Adrenal gland (tissue), 9 donors: ENCODE measurements at regions not wholly inside any gene's neighbourhood (a gene's known extent, or its start where the extent isn't known, plus 50 kb on each side); places are given as distances from the start of the nearest gene placed in this dataset.

ENCODE experiments used
- DNase-seq, 7 donors: peaks; one replicate each; pipeline ENCODE4 v3.0.0-alpha.2; 2019 to 2020
- H3K27ac ChIP-seq, 5 donors: fragments of 200-600 bp; sonication (generic) in 4 of 5; 1 replicate in 3 of 5; 2 replicates in 2 of 5; pipeline versions ENCODE4 v1.5.1 to v1.8.0; 2016 to 2020; ENCODE audit warnings: mild to moderate bottlenecking in 1 of 5
- H3K27me3 ChIP-seq: fragments of 200-600 bp; 2 replicates; pipeline ENCODE4 v1.8.0; 2021
- H3K36me3 ChIP-seq, 2 donors: fragments of 200-600 bp; replicated peaks in 1 of 2; 1 replicate in 1 of 2; 2 replicates in 1 of 2; pipeline versions ENCODE4 v1.5.1 to v1.8.0; 2018 to 2022
- H3K4me1 ChIP-seq, 2 donors: fragments of 200-600 bp; replicated peaks in 1 of 2; 1 replicate in 1 of 2; 2 replicates in 1 of 2; pipeline versions ENCODE4 v1.5.1 to v1.8.0; 2018 to 2021
- H3K4me3 ChIP-seq, 4 donors: fragments of 200-600 bp; sonication (generic) in 3 of 4; one replicate each; pipeline ENCODE4 v1.5.1; 2016 to 2018
- H3K9me3 ChIP-seq, 3 donors: fragments of 200-600 bp; sonication (generic) in 1 of 3; replicated peaks in 1 of 3; 1 replicate in 2 of 3; 2 replicates in 1 of 3; pipeline versions ENCODE4 v1.5.1 to v1.8.0; 2016 to 2021
- CTCF ChIP-seq, 6 experiments: fragments of 450-650 bp in 4 of 6; fragments of 200-600 bp in 2 of 6; sonication (generic) in 1 of 6; IDR thresholded peaks; 1 replicate in 5 of 6; 2 replicates in 1 of 6; pipeline versions ENCODE4 v1.5.1 to v1.8.0; 2016 to 2021; ENCODE audit warnings: antibody characterized with exemption in 6 of 6, mild to moderate bottlenecking in 2 of 6, moderate library complexity in 1 of 6
- POLR2A ChIP-seq, 2 donors: fragments of 450-650 bp; IDR thresholded peaks; one replicate each; pipeline ENCODE4 v1.6.1; 2017; ENCODE audit warnings: antibody characterized with exemption in 2 of 2, mild to moderate bottlenecking in 2 of 2, moderate library complexity in 1 of 2
- WGBS, 4 donors: extraction: QIAGEN DNeasy Blood & Tissue Kit in 2 of 4; methylation state at CpG; one replicate each; pipeline versions ENCODE4 v1.1.5 to v1.1.7; 2013 to 2017; 5-methylcytosine and 5-hydroxymethylcytosine counted together
- intact Hi-C, 2 donors: fragments of 100-400 bp; cut with DNase I; formaldehyde crosslinking; loops; one replicate each; pipeline versions ENCODE4 v1.14.1 to v1.15.0; 2022 to 2023
- donor health status: healthy with polysubstance abuse.
- donor health status: Bipolar disorder and iron deficiency.
- donor health status: DM: yes; HTN: yes; CAD: no.
- donor health status: DM: no; HTN: no; CAD: no.
- donor health status: DM: no; HTN: no; CAD: no.

- 79 to 91% (median 83%) methylated on average over 3 to 4 of the region's 4 CpGs for WGBS, 4 donors
- H3K9me3 ChIP-seq: no peaks in the 10 kb centered on the region
- H3K27ac ChIP-seq: no peak overlapping the region
- H3K27me3 ChIP-seq: no peaks in the 10 kb centered on the region
- H3K36me3 ChIP-seq: no peaks in the 10 kb centered on the region
- no peak overlapping the region for H3K4me3 ChIP-seq
- no peaks in the 10 kb centered on the region for H3K4me1 ChIP-seq
- DNase-seq: no peak
- intact Hi-C loops: no loop called here
- no peak for TF ChIP-seq POLR2A (IDR thresholded peaks at IDR 0.05)
- no peak for TF ChIP-seq CTCF (IDR thresholded peaks at IDR 0.05)
Observed at GRCh38 chr3:125652349-125652748, 57.1 kb upstream of the OSBPL11 start.

DNA sequence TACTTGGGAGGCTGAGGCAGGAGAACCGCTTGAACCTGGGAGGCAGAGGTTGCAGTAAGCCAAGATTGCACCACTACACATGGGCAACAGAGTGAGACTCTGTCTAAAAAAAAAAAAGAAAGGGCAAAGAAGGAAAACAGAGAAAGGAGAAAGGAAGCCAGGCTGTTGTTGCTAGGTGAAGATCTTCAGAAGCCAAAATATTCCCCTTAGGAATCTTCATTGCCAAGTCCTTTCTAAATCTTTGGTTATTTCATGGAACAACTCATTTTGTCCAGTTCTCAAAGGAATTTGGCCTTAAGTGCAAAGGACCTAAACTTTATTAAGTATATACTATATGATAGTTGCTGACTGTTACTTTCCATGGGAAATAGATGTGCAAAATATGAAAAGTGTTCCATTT, 59.2 kb upstream of the OSBPL11 start:
- H3K9me3 ChIP-seq: no peaks in the 10 kb centered on the region
- intact Hi-C loops: no loop called here
- no peak for TF ChIP-seq POLR2A (IDR thresholded peaks at IDR 0.05)
- no peak for TF ChIP-seq CTCF (IDR thresholded peaks at IDR 0.05)
- DNase-seq: no peak
- no peak overlapping the region for H3K4me3 ChIP-seq
- no peaks in the 10 kb centered on the region for H3K27me3 ChIP-seq
- WGBS, 4 donors: 90 to 100% (median 98%) methylated on average over 1 of the region's 1 CpG
- no peak overlapping the region for H3K27ac ChIP-seq
- H3K36me3 ChIP-seq: no peaks in the 10 kb centered on the region
- H3K4me1 ChIP-seq: no peaks in the 10 kb centered on the region

DNA sequence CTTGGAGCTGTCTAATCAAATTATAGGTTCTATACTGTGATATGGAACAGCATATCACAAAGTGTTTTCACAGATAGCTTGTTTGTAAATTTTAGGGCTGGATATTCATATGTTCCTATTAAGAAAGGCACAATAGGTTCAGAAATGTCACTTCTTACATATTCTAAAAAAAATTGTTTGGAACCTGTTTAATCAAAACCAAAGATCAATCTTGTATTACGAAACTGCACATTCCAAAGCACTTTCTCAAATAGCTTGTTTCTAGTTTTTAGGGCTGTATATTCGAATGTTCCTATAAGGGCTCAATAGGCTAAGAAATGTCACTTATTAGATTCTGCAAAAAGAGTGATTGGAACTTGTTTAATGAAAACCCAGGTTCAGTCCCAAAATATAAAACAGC, 67.4 kb upstream of the OSBPL11 start:
- WGBS, 4 donors: 81 to 94% (median 87%) methylated on average over 2 of the region's 2 CpGs
- Histone ChIP-seq H3K27ac (no peak overlapping the region), H3K4me3 (no peak overlapping the region), H3K27me3 (no peaks in the 10 kb centered on the region), H3K9me3 (no peaks in the 10 kb centered on the region), H3K36me3 (no peaks in the 10 kb centered on the region), H3K4me1 (no peaks in the 10 kb centered on the region)
- TF ChIP-seq CTCF (IDR thresholded peaks at IDR 0.05) (no peak), POLR2A (IDR thresholded peaks at IDR 0.05) (no peak)
- no peak for DNase-seq
- intact Hi-C loops: no loop called here

GRCh38 chr3:125670352-125670751, 75.1 kb upstream of the OSBPL11 start:
- TF ChIP-seq CTCF (IDR thresholded peaks at IDR 0.05) (no peak), POLR2A (IDR thresholded peaks at IDR 0.05) (no peak)
- Histone ChIP-seq H3K27ac (no peak overlapping the region), H3K4me3 (no peak overlapping the region), H3K9me3 (no peaks in the 10 kb centered on the region), H3K36me3 (no peaks in the 10 kb centered on the region), H3K4me1 (no peaks in the 10 kb centered on the region), H3K27me3 (no peaks in the 10 kb centered on the region)
- intact Hi-C loops: no loop called here
- no peak for DNase-seq
- 90 to 93% (median 91%) methylated on average over 1 of the region's 1 CpG for WGBS, 4 donors
